PC-9 (cell line): ENCODE measurements at regions not wholly inside any gene's neighbourhood (a gene's known extent, or its start where the extent isn't known, plus 50 kb on each side); places are given as distances from the start of the nearest gene placed in this dataset.
"Not testable (repeated sequence)": the region's sequence is repeated elsewhere in the genome, so short reads cannot be mapped to it uniquely, and the experiment has no call there.

Experiments used
- BruUV-seq: library from RNA; stranded (reverse); fragments of 400-500 nt; replicated peaks from 2 replicates; lab custom pipeline; 2021; lab: Mats Ljungman, UMichigan
- CTCF ChIA-PET: fragments of 300-600 bp; sonication (Branson Sonifier 250); formaldehyde crosslinking; loops from one replicate; lab custom pipeline; 2022; ENCODE audit warnings: antibody characterized with exemption; lab: Charles Lee
- POLR2A ChIA-PET: fragments of 300-600 bp; sonication (Branson Sonifier 250); formaldehyde crosslinking; loops from one replicate; lab custom pipeline; 2022; ENCODE audit warnings: antibody characterized with exemption; ENCODE audit not compliant: unreplicated experiment; lab: Charles Lee
- DNase-seq, 2 experiments: peaks; one replicate each; pipeline versions ENCODE4 v3.0.0 to v3.0.0-alpha.2; 2015 to 2022; ENCODE audit warnings: mixed read lengths in 1 of 2
- H2AFZ ChIP-seq: fragments of 200-600 bp; sonication (generic); 2 replicates; pipeline ENCODE4 v1.8.1; 2017; ENCODE audit warnings: antibody characterized with exemption
- H3F3A ChIP-seq: fragments of 200-600 bp; sonication (generic); 2 replicates; pipeline ENCODE4 v1.8.1; 2017; ENCODE audit warnings: antibody characterized with exemption, mild to moderate bottlenecking, low read depth; ENCODE audit not compliant: insufficient read depth
- H3K27ac ChIP-seq: fragments of 200-600 bp; sonication (generic); 2 replicates; pipeline ENCODE4 v1.6.1; 2016; ENCODE audit warnings: mixed run types
- H3K27me3 ChIP-seq: fragments of 200-600 bp; sonication (generic); 2 replicates; pipeline ENCODE4 v1.6.1; 2016; ENCODE audit warnings: low read depth, mixed run types; ENCODE audit not compliant: insufficient read depth
- H3K36me3 ChIP-seq: fragments of 200-600 bp; sonication (generic); 2 replicates; pipeline ENCODE4 v1.6.1; 2016; ENCODE audit warnings: low read depth, mixed run types
- H3K4me1 ChIP-seq: fragments of 200-600 bp; sonication (generic); replicated peaks from 2 replicates; pipeline ENCODE4 v1.6.1; 2016; ENCODE audit warnings: mixed run types; ENCODE audit not compliant: insufficient read depth
- H3K4me2 ChIP-seq: fragments of 200-600 bp; sonication (generic); 2 replicates; pipeline ENCODE4 v1.6.1; 2017; ENCODE audit warnings: mixed run types
- H3K4me3 ChIP-seq: fragments of 200-600 bp; sonication (generic); 2 replicates; pipeline ENCODE4 v1.6.1; 2016; ENCODE audit warnings: mixed run types
- H3K79me2 ChIP-seq: fragments of 200-600 bp; sonication (generic); 2 replicates; pipeline ENCODE4 v1.6.1; 2017; ENCODE audit warnings: low read depth, mixed run types
- H3K9me2 ChIP-seq: fragments of 200-600 bp; sonication (generic); 2 replicates; pipeline ENCODE4 v1.8.1; 2017; ENCODE audit warnings: mild to moderate bottlenecking; ENCODE audit not compliant: insufficient read depth
- H3K9me3 ChIP-seq: fragments of 200-600 bp; sonication (generic); 2 replicates; pipeline ENCODE4 v1.8.1; 2016; ENCODE audit warnings: low read depth; ENCODE audit not compliant: insufficient read depth
- H4K20me1 ChIP-seq: fragments of 200-600 bp; sonication (generic); 2 replicates; pipeline ENCODE4 v1.8.1; 2017; ENCODE audit not compliant: insufficient read depth
- CTCF ChIP-seq: fragments of 200-600 bp; sonication (generic); conservative IDR thresholded peaks from 2 replicates; pipeline ENCODE4 v1.6.1; 2017; ENCODE audit warnings: mixed run types, antibody characterized with exemption, mild to moderate bottlenecking, moderate library complexity
- EZH2 ChIP-seq: fragments of 200-600 bp; sonication (generic); IDR thresholded peaks from 2 replicates; pipeline ENCODE4 v1.8.0; 2017; ENCODE audit warnings: antibody characterized with exemption, low read depth
- intact Hi-C: fragments of 100-400 bp; cut with micrococcal nuclease; formaldehyde crosslinking; loops from one replicate; pipeline ENCODE4 v1.10.0; 2022; ENCODE audit not compliant: unreplicated experiment

DNA sequence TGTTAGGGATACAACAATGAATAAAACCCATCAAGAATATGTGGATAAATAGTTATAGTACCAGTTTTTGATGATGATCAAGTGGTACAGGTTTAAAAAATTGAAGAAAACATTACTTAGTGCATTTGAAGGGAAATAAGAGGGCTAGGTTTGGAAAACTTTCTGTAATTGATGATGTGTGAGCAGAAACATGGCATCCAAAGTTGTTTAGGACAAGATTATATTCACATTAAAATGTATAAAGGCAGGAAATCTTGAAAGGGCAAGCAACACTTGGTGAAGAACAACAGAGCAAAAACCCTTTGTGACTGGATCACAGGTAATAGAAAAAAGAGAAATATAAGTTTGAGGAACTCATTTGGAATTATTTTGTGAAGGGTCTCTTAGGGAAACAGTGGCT lies 572.3 kb upstream of the RAG2 start:
- no peaks in the 10 kb centered on the region for H3K36me3 ChIP-seq
- intact Hi-C loops: no loop called here
- no peaks in the 10 kb centered on the region for H3K79me2 ChIP-seq
- POLR2A ChIA-PET: no interaction called here
- no peaks in the 10 kb centered on the region for H3K9me3 ChIP-seq
- no peak for DNase-seq
- no peaks in the 10 kb centered on the region for H4K20me1 ChIP-seq
- H2AFZ ChIP-seq: no peak overlapping the region
- H3K9me2 ChIP-seq: no peaks in the 10 kb centered on the region
- no peaks in the 10 kb centered on the region for H3K4me1 ChIP-seq
- H3K27me3 ChIP-seq: no peaks in the 10 kb centered on the region
- no peak for TF ChIP-seq EZH2
- no peak for TF ChIP-seq CTCF
- no TSS peak for BruUV-seq
- no peak overlapping the region for H3K4me2 ChIP-seq
- H3K27ac ChIP-seq: no peak overlapping the region
- CTCF ChIA-PET: no interaction called here
- H3K4me3 ChIP-seq: no peak overlapping the region
- H3F3A ChIP-seq: no peaks in the 10 kb centered on the region

DNA sequence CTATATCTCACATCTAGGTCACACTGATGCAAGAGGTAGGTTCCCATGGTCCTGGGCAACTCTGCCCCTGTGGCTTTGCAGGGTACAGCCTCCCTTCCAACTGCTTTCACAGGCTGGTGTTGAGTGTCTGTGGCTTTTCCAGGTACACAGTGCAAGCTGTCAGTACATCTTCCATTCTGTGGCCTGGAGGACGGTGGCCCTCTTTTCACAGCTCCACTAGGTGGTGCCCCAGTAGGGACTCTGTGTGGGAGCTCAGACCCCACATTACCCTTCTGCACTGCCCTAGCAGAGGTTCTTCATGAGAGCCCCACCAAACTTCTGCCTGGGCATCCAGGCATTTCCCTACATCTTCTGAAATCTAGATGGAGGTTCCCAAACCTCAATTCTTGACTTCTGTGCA lies 547.4 kb upstream of the RAG2 start:
- DNase-seq, H3F3A ChIP-seq, H3K79me2 ChIP-seq, H3K9me2 ChIP-seq, H3K4me2 ChIP-seq, H3K27ac ChIP-seq, BruUV-seq, H3K4me3 ChIP-seq, H2AFZ ChIP-seq, H3K27me3 ChIP-seq, CTCF ChIA-PET, H3K36me3 ChIP-seq, intact Hi-C loops, H4K20me1 ChIP-seq, H3K9me3 ChIP-seq, H3K4me1 ChIP-seq, POLR2A ChIA-PET: not testable (repeated sequence)

DNA sequence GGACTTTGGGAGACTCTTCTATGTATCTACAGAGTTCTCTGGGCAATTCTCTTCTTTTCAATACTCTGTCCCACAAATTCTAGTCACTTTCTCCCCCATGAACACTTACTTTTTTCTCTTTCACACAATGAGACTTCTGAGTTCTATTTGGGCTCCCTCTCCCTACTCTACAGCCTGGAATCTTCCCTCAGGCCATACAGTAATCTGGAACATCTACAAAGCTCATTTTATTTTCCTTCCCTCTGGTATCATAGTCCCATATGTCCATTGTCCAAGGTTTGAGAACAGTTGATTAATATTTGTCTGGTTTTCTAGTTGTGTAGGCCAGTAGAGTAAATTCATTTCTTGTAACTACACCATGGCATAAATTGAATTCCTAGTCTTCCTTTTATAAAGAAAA lies 544.6 kb upstream of the RAG2 start:
- BruUV-seq: no TSS peak
- CTCF ChIA-PET: no interaction called here
- H3K36me3 ChIP-seq: no peaks in the 10 kb centered on the region
- H3K27me3 ChIP-seq: no peaks in the 10 kb centered on the region
- POLR2A ChIA-PET: no interaction called here
- H4K20me1 ChIP-seq: no peaks in the 10 kb centered on the region
- peaks cover 3% of the 10 kb centered on the region; the same call in 1 of the 2 replicates for H3K9me2 ChIP-seq
- intact Hi-C loops: no loop called here
- no peaks in the 10 kb centered on the region for H3F3A ChIP-seq
- H3K4me3 ChIP-seq: no peak overlapping the region
- H3K9me3 ChIP-seq: no peaks in the 10 kb centered on the region
- no peaks in the 10 kb centered on the region for H3K4me1 ChIP-seq
- H3K27ac ChIP-seq: no peak overlapping the region
- H2AFZ ChIP-seq: no peak overlapping the region
- no peak overlapping the region for H3K4me2 ChIP-seq
- no peaks in the 10 kb centered on the region for H3K79me2 ChIP-seq
- no peak for TF ChIP-seq EZH2
- no peak for TF ChIP-seq CTCF
- no peak for DNase-seq

GRCh38 chr11:37141707-37142106 lies 543.7 kb upstream of the RAG2 start:
- H3F3A ChIP-seq: no peaks in the 10 kb centered on the region
- no peak overlapping the region for H3K27ac ChIP-seq
- peak overlapping the region; percentile 25; the same call in 1 of the 2 replicates for H2AFZ ChIP-seq
- H4K20me1 ChIP-seq: no peaks in the 10 kb centered on the region
- intact Hi-C loops: no loop called here
- H3K4me1 ChIP-seq: no peaks in the 10 kb centered on the region
- ChIA-PET POLR2A (no interaction called here), CTCF (no interaction called here)
- H3K9me2 ChIP-seq: peaks cover 3% of the 10 kb centered on the region; the same call in 1 of the 2 replicates
- TF ChIP-seq CTCF (no peak; the same call in 1 of the 2 replicates), EZH2 (no peak)
- H3K4me3 ChIP-seq: no peak overlapping the region
- DNase-seq: no peak
- no peaks in the 10 kb centered on the region for H3K79me2 ChIP-seq
- no peak overlapping the region for H3K4me2 ChIP-seq
- no TSS peak for BruUV-seq
- no peaks in the 10 kb centered on the region for H3K9me3 ChIP-seq
- H3K27me3 ChIP-seq: no peaks in the 10 kb centered on the region
- no peaks in the 10 kb centered on the region for H3K36me3 ChIP-seq

DNA sequence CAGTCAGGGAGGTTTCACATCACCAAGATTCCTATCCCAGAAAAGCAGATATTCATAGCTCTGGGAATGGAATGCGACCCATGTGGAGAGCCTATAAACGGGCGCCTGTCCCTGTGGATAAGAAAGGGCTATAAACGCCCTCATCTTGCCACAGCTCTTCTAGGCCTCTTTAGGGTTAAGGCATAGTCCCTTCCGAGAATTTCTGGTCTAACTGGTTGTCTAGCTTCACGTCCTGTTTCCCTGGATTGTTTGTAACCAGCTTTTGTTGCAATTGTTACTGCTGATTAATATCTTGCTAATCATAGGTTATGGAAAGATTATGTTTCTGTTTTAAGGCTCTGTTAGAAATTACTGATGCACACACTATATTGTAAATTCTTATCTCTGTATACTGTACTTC lies 537.6 kb upstream of the RAG2 start:
- H2AFZ ChIP-seq, H3K9me2 ChIP-seq, POLR2A ChIA-PET, H3K27me3 ChIP-seq, H3K4me2 ChIP-seq, intact Hi-C loops, H3F3A ChIP-seq, H3K27ac ChIP-seq, H4K20me1 ChIP-seq, H3K4me3 ChIP-seq, CTCF ChIA-PET, H3K9me3 ChIP-seq, BruUV-seq, H3K36me3 ChIP-seq, H3K4me1 ChIP-seq, H3K79me2 ChIP-seq, DNase-seq: not testable (repeated sequence)
